Suprapubic skin (tissue), 4 donors: ENCODE measurements at regions not wholly inside any gene's neighbourhood (a gene's known extent, or its start where the extent isn't known, plus 50 kb on each side); places are given as distances from the start of the nearest gene placed in this dataset.

ENCODE experiments used
- POLR2A ChIP-seq, 2 donors: fragments of 450-650 bp; IDR thresholded peaks; one replicate each; pipeline ENCODE4 v1.6.1; 2017; ENCODE audit warnings: antibody characterized with exemption in 2 of 2, mild to moderate bottlenecking in 2 of 2, moderate library complexity in 2 of 2
- POLR2AphosphoS5 ChIP-seq, 3 donors: sonication (generic); formaldehyde crosslinking; IDR thresholded peaks; one replicate each; pipeline ENCODE4 v1.6.1; 2017; ENCODE audit warnings: antibody characterized with exemption in 3 of 3
- TF ChIP-seq, protein P1 (sequence below), 2 donors: fragments of 200-600 bp in 1 of 2; fragments of 450-650 bp in 1 of 2; sonication (generic) in 1 of 2; IDR thresholded peaks; one replicate each; pipeline ENCODE4 v1.5.1; 2016 to 2019; ENCODE audit warnings: antibody characterized with exemption in 2 of 2, mild to moderate bottlenecking in 1 of 2, moderate library complexity in 1 of 2

DNA sequence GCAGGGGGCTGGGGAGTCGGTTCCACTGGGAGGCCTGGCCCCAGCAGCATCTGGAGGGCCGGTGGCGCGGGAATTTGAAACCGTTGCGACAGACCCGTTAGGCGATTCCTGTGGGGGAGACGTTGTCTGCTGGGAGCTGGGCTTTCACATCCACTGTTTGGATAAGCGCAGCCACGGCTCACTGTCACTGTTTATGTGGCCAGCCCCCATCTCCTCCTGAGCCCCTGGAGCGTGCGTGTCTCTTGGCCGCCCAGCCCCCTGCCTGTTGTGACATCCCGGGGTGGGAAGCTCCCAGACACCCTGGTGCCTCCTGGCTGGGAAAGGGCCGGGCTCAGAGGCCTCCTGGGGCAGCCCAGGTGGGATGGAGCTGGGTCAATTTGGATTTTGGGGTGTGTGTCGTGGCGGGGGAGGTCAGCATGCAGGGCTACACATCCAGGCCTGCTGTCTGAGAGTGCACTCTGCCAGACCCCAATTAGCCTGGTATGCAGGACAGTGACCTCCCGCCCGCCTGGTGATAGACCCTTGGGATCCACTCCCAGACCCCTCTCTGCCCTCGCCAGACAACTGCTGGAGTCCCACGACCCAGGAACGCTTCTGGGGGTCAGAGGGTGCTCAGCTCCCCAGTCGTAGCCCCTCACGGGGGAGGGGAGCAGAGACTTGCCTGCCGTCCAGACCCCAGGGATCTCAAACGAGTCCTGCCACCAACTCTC, 62.0 kb upstream of the RNU6ATAC start:
- TF ChIP-seq, protein P1, sequence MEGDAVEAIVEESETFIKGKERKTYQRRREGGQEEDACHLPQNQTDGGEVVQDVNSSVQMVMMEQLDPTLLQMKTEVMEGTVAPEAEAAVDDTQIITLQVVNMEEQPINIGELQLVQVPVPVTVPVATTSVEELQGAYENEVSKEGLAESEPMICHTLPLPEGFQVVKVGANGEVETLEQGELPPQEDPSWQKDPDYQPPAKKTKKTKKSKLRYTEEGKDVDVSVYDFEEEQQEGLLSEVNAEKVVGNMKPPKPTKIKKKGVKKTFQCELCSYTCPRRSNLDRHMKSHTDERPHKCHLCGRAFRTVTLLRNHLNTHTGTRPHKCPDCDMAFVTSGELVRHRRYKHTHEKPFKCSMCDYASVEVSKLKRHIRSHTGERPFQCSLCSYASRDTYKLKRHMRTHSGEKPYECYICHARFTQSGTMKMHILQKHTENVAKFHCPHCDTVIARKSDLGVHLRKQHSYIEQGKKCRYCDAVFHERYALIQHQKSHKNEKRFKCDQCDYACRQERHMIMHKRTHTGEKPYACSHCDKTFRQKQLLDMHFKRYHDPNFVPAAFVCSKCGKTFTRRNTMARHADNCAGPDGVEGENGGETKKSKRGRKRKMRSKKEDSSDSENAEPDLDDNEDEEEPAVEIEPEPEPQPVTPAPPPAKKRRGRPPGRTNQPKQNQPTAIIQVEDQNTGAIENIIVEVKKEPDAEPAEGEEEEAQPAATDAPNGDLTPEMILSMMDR (IDR thresholded peaks at IDR 0.05): no peak
- TF ChIP-seq POLR2A (IDR thresholded peaks at IDR 0.05) (no peak), POLR2AphosphoS5 (IDR thresholded peaks at IDR 0.05) (no peak)
